Lower leg skin (tissue), 3 donors: ENCODE measurements at regions not wholly inside any gene's neighbourhood (a gene's known extent, or its start where the extent isn't known, plus 50 kb on each side); places are given as distances from the start of the nearest gene placed in this dataset.

Experiments
- CTCF ChIP-seq, 3 donors: fragments of 450-650 bp; IDR thresholded peaks; one replicate each; pipeline ENCODE4 v1.5.1; 2016; ENCODE audit warnings: antibody characterized with exemption in 3 of 3, mild to moderate bottlenecking in 3 of 3, moderate library complexity in 2 of 3
- POLR2A ChIP-seq, 2 donors: fragments of 450-650 bp; IDR thresholded peaks; one replicate each; pipeline ENCODE4 v1.6.1; 2016 to 2017; ENCODE audit warnings: antibody characterized with exemption in 2 of 2, mild to moderate bottlenecking in 1 of 2, moderate library complexity in 1 of 2

DNA sequence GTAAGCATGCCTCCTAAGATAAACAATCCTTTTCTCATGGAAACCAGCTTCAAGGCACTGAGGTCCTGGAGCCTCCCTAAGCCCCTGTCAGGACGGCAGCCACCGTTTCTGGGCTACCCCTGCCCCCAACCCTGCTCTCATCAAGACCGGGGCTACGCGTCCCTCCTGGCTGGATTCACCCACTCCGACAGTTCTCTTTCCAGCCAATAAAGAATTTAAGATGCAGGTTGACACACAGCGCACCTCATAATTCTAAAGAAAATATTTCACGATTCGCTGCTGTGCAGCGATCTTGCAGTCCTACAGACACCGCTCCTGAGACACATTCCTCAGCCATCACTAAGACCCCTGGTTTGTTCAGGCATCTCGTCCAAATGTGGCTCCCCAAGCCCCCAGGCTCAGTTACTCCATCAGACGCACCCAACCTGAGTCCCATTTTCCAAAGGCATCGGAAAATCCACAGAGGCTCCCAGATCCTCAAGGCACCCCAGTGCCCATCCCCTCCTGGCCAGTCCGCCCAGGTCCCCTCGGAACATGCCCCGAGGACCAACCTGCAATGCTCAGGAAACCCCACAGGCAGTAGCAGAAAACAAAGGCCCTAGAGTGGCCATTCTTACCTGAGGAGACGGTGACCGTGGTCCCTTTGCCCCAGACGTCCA, 336.3 kb downstream of the TMEM121 start:
- TF ChIP-seq POLR2A (IDR thresholded peaks at IDR 0.05), result no peak
- no peak for TF ChIP-seq CTCF (IDR thresholded peaks at IDR 0.05)
